GM21528 (cell line): ENCODE measurements at regions not wholly inside any gene's neighbourhood (a gene's known extent, or its start where the extent isn't known, plus 50 kb on each side); places are given as distances from the start of the nearest gene placed in this dataset.

Source experiments
- ATAC-seq: cut with Tn5 transposase; IDR thresholded peaks from one replicate; pipeline ENCODE4 v1.9.1; 2021; ENCODE audit warnings: mild to moderate bottlenecking, moderate library complexity; ENCODE audit not compliant: unreplicated experiment, low FRiP score

DNA sequence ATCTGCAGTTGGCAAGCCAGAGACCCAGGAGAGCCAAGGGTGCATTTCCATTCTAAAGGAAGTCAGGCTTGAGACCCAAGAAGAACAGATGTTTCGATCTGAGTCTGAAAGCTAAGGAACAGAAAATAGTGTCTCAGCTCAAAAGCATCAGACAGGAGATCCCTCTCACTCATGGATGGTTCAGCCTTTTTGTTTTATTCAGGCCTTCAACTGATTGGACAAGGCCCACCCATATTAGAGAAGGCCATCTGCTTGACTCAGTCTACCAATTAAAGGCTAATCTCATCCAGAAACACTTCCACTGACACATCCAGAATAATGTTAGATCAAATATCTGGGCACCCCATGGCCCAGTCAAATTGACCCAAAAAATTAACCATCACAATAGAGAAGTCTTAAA is 255.0 kb downstream of the TXNL1 start:
- no peak for ATAC-seq

DNA sequence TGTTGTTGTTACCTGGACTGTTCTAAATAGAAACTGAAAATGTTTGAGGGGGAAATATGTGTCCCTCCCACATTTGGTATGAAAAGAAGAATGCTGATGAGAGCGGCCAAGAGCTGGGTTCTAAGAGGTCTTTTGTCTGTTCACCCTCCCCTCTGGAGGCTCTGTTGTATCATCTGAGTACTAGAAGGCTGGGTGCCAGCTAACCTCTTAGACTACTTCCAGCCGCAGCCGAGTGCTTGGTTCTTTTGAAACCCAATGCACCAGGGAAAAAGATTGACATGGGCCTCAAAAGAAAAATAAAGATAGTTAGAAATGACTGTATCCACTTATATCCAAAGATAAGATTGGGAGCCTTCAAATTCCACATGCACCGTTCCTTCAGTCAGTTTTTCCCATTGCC is 255.9 kb downstream of the TXNL1 start:
- no peak for ATAC-seq

- no peak for ATAC-seq
Observed at GRCh38 chr18:56381196-56381595, 257.2 kb downstream of the TXNL1 start.

DNA sequence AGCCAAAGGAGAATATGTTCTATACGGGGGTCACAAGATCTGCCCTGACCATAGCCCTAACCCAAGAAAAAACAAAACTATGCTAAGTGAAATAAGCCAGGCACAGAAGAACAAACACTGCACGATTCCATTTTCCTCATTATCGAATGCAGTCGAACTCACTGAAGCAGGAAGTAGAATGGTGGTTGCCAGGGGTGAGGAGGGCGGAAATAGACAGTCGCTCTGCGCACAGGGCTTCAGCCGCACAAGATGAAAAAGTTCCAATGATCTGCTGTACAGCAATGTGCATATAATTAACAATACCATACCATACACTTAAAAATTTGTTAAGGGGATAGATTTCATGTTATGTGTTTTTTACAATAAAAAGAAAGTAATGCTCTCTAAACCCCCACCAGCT is 257.7 kb downstream of the TXNL1 start:
- no peak for ATAC-seq

GRCh38 chr18:56379256-56379655 is 259.1 kb downstream of the TXNL1 start:
- no peak for ATAC-seq

DNA sequence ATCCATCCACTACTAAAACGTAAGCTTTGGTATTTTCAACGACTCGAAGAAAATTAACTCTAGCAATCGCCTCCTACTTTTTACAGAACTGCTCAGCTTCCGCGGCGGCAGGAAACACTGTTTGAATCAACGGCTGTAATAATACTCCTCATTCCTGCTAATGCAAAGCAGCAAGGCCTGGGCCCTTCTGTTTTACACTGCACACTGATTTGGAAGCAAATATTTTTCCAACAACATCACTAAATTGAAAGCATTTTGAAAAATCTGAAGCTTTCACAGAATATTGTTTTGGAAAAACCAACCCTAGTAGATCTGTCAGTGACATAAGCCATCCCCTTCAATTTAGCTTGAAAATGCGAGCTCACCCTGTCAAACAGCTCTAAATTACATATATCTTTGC is 261.2 kb downstream of the TXNL1 start:
- no peak for ATAC-seq

DNA sequence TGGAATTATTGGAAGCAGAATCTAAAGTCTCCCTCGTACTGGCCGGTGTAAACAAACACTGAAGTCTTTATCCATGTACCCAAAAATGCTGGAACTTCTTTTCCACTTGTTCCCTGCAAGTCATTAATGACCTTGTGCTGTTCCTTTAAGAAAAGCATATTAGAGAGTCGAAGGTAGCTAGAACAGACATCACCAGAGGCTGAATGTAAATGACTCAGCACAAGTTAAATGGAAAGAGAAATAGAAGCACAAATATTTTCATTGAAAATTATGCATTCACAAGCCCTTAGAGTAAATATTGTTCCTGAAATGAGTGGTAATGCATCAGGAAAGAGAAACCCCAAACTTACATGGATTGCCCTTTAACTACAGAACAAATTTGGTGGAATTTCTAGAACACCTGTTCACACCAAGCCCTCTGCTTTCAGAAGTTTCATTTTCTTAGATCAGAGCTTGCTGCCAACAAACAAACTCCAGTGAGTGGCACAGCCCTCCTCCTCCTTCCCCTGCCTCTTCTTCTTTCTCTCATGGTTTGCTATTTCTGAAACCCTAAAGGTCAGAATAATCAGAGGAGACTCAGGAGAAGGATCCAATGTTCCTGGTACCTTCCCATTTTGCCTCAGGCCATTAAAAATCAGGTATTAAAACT is 264.3 kb downstream of the TXNL1 start:
- no peak for ATAC-seq

DNA sequence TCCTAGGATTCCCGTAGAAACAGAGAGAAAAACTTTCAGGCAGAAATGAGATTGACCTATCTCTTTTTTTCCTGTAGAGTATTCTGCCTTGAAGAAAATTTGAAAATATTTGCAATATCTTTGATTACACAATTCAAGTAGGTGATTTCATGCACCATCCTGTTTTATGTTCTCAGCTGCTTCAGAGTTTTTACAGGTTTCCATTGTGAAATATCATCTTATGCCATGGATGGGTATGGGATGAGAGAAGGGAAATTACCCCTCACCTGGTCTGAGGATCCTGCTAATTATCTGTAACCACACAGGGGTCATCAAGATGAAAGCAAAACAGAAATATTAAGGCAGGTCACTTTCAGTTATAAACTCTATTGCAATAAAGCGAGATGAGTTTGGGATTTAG is 264.8 kb downstream of the TXNL1 start:
- no peak for ATAC-seq

GRCh38 chr18:56368066-56368465 is 270.3 kb downstream of the TXNL1 start:
- no peak for ATAC-seq

- no peak for ATAC-seq
Observed at GRCh38 chr18:56358608-56359280, 279.6 kb downstream of the TXNL1 start.

- no peak for ATAC-seq
Observed at GRCh38 chr18:56353663-56354260, 284.6 kb downstream of the TXNL1 start.

GRCh38 chr18:56351911-56352500 is 286.4 kb downstream of the TXNL1 start:
- ATAC-seq: no peak

DNA sequence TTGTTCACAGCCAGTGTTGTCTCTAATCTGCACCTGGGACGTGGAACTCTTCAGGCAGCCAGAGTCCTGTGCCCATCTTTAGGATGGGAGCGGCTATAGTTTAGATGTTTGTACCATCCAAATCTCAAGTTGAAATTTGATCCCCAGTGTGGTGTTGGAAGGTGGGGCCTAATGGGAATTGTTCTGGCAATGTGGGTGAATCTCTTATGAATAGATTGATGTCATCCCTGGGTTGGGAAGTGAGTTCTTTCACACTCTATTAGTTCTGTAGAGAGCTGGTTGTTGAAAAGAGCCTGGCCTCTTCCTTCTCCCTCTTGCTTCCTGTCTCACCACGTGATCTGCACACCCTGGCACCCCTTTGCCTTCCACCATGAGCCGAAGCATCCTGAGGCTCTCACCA is 300.9 kb downstream of the TXNL1 start:
- no peak for ATAC-seq

DNA sequence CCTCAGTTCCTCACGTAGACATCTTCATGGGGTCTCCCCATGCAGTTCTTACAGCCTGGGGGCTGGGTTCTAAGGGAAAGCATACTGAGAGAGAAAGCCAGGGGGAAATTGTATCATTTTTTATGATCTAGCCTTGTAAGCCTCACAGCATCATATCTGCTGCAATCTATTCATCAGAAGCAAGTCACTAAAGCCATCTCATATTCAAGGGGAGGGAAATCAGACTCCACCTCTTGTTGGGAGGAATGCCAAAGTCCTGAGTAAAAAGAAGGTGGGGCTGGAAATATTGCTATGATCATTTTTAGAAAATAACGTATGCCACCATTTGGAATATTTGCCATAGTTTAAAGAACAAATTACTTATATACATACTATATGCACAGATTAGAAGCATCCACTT is 304.6 kb downstream of the TXNL1 start:
- no peak for ATAC-seq

- no peak for ATAC-seq
Observed at GRCh38 chr18:56333146-56333545, 305.2 kb downstream of the TXNL1 start.

GRCh38 chr18:56332371-56332770 is 306.0 kb downstream of the TXNL1 start:
- no peak for ATAC-seq

DNA sequence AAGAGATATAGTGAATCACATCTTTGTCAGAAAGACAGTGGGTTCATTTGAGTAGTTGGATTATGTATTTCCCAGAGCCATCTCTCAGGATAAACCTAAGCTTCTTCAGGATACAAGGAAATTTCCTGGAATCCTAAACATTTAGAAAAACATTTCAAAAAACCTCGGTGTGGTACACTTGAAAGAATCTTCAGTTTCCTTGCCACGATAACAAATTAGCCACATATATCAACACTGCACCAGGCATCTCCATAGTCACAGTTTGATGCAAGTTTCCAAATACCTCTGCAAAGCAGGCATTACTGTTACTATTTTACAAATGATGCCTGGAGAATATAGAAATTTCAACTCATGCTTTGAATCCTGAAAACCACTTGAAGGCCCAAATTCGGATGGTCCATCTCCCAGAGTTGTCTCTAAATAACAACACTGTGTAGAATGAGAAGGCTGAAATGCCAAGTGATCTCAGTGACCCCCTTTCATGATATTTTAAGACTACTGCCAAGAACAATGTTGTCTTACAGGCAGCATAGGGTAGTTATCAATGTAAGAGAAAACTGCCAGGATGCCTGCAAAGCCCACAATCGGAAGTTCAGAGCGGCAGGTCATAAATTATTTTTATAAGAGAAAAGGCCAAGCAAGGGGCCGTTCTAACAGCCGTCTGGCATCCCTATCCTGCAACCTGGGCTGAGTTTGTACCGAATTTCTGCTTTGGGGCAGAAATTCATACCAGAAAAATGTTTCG is 307.9 kb downstream of the TXNL1 start:
- ATAC-seq: no peak

- no peak for ATAC-seq
Observed at GRCh38 chr18:56329536-56329935, 308.9 kb downstream of the TXNL1 start.

- no peak for ATAC-seq
Observed at GRCh38 chr18:56327191-56327885, 311.1 kb downstream of the TXNL1 start.

GRCh38 chr18:56326336-56327072 is 311.9 kb downstream of the TXNL1 start:
- no peak for ATAC-seq
